ENCODE measurements at regions not wholly inside any gene's neighbourhood (a gene's known extent, or its start where the extent isn't known, plus 50 kb on each side); places are given as distances from the start of the nearest gene placed in this dataset.

GRCh38 chr7:85328456-85328998 is 141.7 kb upstream of the SEMA3D start:
- ATAC-seq (no peak), DNase-seq (ENCODE audit: low read depth in 1 of 2, low spot score in 1 of 2) (no peak), FAIRE-seq (no peak)
- Histone ChIP-seq H3K9me3 (no peaks in the 10 kb centered on the region), H3K4me1 (no peaks in the 10 kb centered on the region), H3K27ac (no peak overlapping the region), H3K4me3 (no peak overlapping the region), H3K4me2 (no peak overlapping the region)
- TF ChIP-seq EHMT2 (IDR thresholded peaks at IDR 0.05; ENCODE audit: low read depth) = no peak
- no peak for TF ChIP-seq CEBPB (IDR thresholded peaks at IDR 0.05)
- TF ChIP-seq PHF8 (IDR thresholded peaks at IDR 0.05; ENCODE audit: borderline replicate concordance, low read depth) = no peak
- TF ChIP-seq ZC3H11A (IDR thresholded peaks at IDR 0.05) = no peak
- TF ChIP-seq EP300 (IDR thresholded peaks at IDR 0.05) = no peak
- no peak for TF ChIP-seq HDAC2 (IDR thresholded peaks at IDR 0.05)
- no peak for TF ChIP-seq USF2 (IDR thresholded peaks at IDR 0.05)
- TF ChIP-seq CHD2 (IDR thresholded peaks at IDR 0.05; ENCODE audit: low read length, partially characterized antibody) = no peak
- no peak for TF ChIP-seq HEYL (CRISPR knock-in tag; IDR thresholded peaks at IDR 0.05)
- TF ChIP-seq NFE2L2 (conservative IDR thresholded peaks at IDR 0.05; ENCODE audit: low read length) = no peak
- no peak for TF ChIP-seq RARB (CRISPR knock-in tag; IDR thresholded peaks at IDR 0.05)
- TF ChIP-seq ATOH8 (CRISPR knock-in tag; IDR thresholded peaks at IDR 0.05; ENCODE audit: low read depth) = no peak
- no peak for TF ChIP-seq RNF2 (IDR thresholded peaks at IDR 0.05; ENCODE audit: borderline replicate concordance, low read depth)
- no peak for TF ChIP-seq SREBF2 (IDR thresholded peaks at IDR 0.05)
- no peak for TF ChIP-seq HOXA7 (CRISPR knock-in tag; IDR thresholded peaks at IDR 0.05)
- TF ChIP-seq RFX5 (IDR thresholded peaks at IDR 0.05) = no peak
- no peak for TF ChIP-seq ZSCAN20 (CRISPR knock-in tag; IDR thresholded peaks at IDR 0.05)
- no peak for TF ChIP-seq CBX2 (IDR thresholded peaks at IDR 0.05; ENCODE audit: borderline replicate concordance, low read depth)
- ChIA-PET POLR2A (no interaction called here), CTCF (no interaction called here)
- WGBS (ENCODE audit: missing lambda C conversion rate) = 33% methylated on average over 3 of the region's 3 CpGs

- ChIA-PET POLR2A (no interaction called here), CTCF (no interaction called here)
- H3K4me3 ChIP-seq = no peak overlapping the region
- WGBS (ENCODE audit: missing lambda C conversion rate) = 11% methylated on average over 4 of the region's 4 CpGs
- TF ChIP-seq FOXS1 (CRISPR knock-in tag; IDR thresholded peaks at IDR 0.05) = no peak
- no peak for TF ChIP-seq HDAC2 (IDR thresholded peaks at IDR 0.05)
- no peak for TF ChIP-seq EHF (CRISPR knock-in tag; IDR thresholded peaks at IDR 0.05)
- no peak for TF ChIP-seq RFX5 (IDR thresholded peaks at IDR 0.05)
- TF ChIP-seq ATOH8 (CRISPR knock-in tag; IDR thresholded peaks at IDR 0.05; ENCODE audit: low read depth) = no peak
- no peak for TF ChIP-seq JUNB (IDR thresholded peaks at IDR 0.05)
- no peak for TF ChIP-seq ZNF302 (CRISPR knock-in tag; IDR thresholded peaks at IDR 0.05)
- TF ChIP-seq TP53 (CRISPR knock-in tag; IDR thresholded peaks at IDR 0.05) = no peak
- TF ChIP-seq MAX (IDR thresholded peaks at IDR 0.05) = no peak
- no peak for TF ChIP-seq FOSB (CRISPR knock-in tag; IDR thresholded peaks at IDR 0.05)
- TF ChIP-seq BHLHE40 (IDR thresholded peaks at IDR 0.05; ENCODE audit: low read depth, low read length) = no peak
- TF ChIP-seq NR3C1 (IDR thresholded peaks at IDR 0.05) = no peak
- TF ChIP-seq EHMT2 (IDR thresholded peaks at IDR 0.05; ENCODE audit: low read depth) = no peak
- no peak for TF ChIP-seq MYC (IDR thresholded peaks at IDR 0.05; ENCODE audit: borderline replicate concordance, low read length)
- H3K27ac ChIP-seq = no peak overlapping the region
- DNase-seq (ENCODE audit: low read depth in 1 of 2, low spot score in 1 of 2) (no peak), ATAC-seq (no peak), FAIRE-seq (no peak)
- H3K4me2 ChIP-seq = no peak overlapping the region
- H3K4me1 ChIP-seq = no peaks in the 10 kb centered on the region
- H3K9me3 ChIP-seq = no peaks in the 10 kb centered on the region
These were observed 137.4 kb upstream of the SEMA3D start for GRCh38 chr7:85324145-85324799.

Measured in A549 (cell line).